ENCODE measurements at regions not wholly inside any gene's neighbourhood (a gene's known extent, or its start where the extent isn't known, plus 50 kb on each side); places are given as distances from the start of the nearest gene placed in this dataset.
A peak's percentile ranks its signal among the peaks of the same experiment; 100 is the strongest.

DNA sequence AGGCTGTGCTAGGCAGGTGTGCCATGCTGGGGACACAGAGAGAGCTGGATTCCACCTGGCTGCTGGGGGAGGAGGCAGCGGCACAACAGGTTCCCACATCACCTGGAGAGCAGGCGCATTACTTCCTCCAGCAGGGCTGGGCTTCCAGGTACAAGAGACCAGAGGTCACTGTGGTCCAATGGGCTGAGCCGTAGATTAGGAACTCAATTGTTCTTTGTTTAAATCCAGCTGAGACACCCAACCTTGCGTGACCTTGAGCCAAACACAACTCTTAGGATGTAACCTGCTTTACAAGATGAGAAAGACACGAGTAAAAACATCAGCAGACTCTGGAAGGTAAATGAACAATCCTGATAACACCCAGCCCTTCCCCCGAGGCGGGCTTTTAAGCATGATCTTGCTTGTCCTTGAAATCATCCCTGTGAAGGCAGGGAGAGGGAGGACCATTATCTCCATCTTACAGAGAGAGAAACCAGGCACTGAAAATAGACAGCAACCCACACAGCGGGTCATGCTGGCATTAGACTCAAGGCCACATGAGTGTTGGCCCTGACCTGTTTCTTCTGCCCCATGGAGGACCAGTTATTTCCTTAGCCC, 216.5 kb upstream of the RREB1 start:
- no peak for DNase-seq (ENCODE audit: low spot score)

DNA sequence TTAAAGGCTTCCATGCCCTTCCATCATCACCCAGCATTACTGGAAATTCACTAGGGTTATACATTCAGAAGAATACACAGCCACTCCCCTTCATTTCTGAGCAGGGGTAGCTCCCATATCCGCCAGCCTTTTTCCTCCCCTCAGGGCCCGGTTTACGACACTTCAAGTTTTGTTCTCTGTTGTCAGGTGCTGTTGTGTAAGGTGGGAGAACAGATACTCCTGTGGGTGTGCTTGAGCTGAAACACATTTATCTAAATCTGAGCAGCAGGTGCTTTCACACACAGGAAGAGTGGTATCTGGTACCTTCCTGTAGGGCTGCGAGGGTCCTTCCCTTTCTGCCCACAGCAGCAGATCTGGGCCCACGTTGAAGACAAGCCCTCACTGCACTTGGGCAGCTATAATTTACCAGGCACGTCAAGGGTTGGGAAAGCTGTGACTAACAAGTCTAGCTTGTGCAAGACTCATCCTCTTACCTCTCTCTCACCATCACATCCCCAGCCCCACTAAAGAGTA, 215.8 kb upstream of the RREB1 start:
- DNase-seq (ENCODE audit: low spot score): no peak

DNA sequence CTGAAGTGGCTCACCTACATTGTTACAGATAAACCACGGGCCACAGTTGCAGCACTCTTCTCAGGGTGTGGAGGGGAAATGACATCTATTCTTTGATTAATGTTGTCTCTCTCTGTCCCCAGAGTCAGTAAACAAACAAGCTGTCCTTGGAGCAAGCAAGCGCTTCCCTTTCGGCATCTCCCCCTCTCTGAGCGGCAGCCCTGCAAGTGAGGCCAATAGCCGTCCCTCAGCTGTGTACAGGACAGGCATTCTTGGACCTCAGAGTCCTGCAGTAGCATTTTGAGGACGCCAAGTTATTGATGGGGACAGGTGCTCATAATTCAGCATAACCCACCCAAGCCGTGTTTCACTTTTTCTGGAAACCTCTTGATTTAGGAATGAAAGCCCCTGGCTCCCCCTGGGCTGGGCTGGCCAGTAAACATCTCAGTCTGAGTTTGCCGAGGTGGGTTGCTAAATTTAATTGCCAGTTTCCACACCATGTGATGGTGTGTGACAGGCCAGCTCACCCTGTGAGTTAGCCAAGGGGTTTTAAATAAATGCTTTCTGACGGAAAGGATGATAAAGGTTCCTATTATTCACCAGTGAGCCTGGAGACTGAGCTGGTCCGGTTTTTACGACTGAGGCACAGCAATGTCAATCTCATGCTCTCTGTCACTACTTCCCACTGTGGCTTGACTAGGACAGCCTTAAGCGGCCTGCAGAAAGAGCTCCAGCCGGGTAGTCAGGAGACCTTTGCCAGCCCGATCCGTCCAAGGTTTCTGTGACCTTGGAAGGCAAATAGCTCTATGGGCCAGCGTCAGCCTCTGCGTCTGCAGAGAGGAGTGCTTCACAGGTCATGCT, 214.8 kb upstream of the RREB1 start:
- no peak for DNase-seq (ENCODE audit: low spot score)

DNA sequence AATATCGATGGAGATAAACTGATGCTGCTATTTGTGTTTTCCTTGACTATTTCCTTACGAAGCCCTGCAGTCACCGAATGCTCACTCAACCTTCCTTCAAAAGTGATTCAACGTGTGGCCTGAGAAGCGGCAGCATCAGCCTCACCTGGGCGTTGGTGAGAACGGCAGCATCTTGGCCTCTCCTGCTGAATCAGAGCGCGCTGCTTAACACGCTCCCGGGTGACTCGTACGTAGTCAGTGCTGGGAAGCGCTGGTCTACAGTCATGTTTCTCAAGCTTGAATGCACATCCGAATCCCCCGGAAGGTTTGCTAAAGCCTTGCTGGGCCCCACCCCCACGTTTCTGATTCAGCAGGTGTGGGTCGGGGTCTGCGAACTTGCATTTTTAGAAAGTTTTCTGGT, 214.1 kb upstream of the RREB1 start:
- no peak for DNase-seq (ENCODE audit: low spot score)

DNA sequence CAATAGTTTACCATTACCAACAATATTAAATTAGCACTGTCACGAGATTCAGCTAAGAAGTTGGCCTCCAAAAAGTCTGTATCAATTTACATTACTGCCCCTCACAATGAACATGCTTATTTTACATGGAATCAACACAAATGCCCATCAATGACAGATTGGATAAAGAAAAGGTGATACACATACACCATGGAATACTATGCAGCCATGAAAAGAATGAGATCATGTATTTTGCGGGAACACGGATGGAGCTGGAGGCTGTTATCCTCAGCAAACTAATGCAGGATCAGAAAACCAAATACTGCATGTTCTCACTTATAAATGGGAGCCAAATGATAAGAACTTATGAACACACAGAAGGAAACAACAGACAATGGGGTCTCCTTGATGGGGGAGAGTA, 211.8 kb upstream of the RREB1 start:
- DNase-seq (ENCODE audit: low spot score): no peak

DNA sequence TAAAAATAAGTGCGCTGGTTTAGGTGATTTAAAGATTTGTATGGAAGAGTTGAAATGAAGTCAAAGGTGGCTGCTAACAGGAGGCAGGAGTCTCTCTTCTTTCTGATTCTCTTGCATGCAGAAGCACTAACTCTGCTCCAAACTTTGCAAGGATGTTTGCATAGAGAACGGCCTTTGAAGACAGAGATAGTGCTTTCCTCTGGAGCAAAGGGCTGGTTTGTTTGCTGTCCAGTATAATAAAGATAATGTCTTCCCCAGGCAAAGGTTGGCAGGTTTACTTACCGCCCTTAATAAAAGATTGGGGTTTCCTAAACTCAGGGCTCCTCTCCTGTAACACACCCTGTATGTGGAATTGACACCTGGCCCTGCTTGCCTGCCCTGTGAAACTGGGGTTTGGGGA, 210.6 kb upstream of the RREB1 start:
- DNase-seq (ENCODE audit: low spot score): no peak

DNA sequence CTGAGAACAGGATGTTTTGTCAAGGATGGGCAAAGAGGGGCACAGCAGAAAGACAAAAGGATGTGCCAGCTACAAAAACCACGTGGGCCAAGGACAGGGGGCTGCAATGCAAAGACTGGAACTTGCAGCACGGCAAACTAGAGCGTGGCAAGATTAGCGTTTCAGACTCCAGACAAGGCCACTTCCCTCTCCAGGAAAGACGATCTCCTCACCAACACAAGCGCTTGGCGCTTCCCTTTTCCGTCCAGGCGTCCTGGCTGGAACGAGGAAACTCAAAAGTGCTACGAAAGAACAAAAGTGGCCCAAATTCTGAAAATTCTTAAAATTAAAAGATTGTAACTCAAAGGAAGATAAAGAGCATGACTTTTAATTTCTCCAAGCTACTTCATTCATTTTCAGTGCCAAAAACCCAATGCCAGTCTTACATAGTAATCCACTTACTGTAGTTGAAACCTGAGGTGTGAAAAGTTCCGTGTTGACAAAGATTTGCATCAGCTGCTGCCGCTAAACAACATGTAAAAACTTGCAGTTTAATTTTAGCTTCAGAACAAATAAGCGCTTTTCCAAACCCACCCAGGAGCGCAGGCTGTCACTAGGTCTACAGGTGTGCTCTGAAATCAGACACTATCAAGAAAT, 207.1 kb upstream of the RREB1 start:
- DNase-seq (ENCODE audit: low spot score): no peak

DNA sequence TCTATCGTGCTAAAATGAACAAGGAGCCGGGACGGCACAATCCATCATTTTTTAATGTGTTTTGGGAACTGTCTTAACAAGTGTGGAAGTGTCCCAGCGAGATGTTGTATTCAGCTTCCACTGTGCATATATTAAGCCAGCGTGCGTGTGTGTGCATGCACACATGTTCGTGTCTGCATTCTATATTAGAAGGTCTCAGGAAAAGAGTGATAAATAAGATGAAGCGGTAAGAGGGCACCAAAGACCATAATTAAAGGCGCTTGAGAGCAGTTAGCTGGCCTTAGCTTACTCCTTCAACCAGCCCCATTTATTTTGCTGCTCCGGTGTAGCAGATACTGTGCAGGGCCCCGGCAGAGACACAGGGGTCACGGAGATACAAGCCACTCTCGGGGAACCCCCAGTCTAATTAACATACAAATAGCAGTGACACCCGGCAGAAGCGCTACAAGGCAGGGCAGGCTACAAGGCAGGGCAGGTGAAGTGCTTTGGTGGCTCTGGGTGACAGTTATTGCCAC, 206.5 kb upstream of the RREB1 start:
- no peak for DNase-seq (ENCODE audit: low spot score)

DNA sequence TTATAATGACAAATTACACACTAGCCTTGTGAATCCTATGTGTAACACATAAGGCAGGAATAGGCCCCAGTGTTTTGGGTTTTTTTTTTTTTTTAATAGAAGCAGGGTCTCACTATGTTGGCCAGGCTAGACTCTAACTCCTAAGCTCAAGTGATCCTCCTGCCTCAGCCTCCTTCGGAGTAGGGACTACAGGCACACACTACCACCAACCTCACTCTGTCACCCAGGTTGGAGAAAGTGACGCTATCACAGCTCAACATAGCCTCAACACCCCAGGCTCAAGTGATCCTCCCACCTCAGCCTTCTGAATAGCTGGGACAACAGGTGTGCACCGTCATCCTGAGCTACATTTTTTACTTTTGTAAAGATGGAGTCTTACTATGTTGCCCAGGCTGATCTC, 205.8 kb upstream of the RREB1 start:
- no peak for DNase-seq (ENCODE audit: low spot score)

DNA sequence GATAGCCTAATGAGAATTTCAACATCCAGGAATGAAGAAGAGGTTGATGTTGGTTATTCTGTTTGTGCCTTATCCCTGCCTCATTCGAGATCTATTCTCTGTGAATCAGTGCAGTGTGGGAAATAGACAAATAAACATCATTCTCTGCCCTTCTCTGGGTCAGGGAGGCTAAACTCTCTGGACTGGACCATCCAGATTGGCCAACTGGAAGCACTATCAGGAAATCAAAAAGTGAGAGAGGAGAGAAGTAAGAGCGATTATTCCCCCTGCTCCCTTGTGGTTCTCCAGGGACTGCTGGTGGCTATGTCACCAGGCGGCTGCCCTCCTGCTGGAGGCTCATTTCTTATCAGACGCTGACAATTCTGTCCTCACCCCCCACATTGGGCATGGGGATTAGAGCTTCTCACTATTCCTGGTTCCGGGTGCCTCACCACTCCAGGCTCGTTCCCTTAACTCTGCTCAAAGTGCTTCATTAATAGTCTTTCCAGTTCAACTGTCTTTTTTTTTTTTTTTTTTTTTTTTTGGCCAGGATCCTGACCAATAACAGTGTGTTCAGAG, 201.7 kb upstream of the RREB1 start:
- no peak for DNase-seq (ENCODE audit: low spot score)

DNA sequence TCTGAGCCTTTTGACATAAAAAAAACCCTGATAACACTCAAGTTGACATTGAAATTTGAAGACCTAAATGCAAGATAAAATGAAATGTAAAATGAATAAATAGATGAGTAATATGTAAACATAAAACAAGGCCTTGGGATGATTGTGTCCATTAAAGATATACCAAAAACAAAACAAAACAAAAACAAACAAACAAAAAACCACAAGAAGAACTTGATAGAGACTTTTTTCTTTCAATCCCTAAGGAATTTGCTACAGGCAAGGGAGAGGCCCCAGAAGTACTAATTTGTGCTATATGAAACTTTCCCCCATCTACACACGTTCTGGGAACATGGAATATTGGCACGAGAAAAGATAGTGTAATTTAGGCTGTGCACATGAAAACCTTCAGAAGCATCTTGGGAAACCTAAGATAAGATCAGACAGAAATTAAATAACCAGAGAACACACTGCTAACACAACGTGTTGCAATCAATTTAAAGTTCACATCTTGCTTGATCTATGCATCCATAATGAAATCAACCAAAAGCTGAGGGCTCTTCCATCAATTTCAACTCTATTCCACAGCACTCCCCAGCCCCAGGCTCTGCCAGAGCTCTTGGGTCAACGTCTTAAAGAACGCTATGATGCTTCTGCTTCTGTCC, 201.1 kb upstream of the RREB1 start:
- no peak for DNase-seq (ENCODE audit: low spot score)

DNA sequence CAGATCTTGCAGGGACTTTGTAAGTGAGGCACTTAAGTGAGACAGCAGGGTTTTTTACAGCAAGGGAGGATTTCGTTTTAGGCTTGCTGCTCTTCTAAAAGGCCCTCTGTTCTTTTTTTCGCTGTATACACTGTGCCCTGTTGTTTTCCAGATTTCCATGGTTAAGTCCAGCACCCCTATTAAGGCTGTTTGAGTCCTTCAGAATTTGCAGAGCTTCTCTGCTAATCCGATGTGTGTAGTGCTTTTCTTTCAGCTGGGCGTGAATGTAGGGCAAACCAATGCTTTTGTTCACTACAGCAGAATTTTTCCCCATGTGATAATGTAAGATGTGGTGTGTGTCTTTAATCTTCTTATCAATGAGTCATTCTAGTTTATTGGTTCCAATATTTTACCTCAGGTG, 200.5 kb upstream of the RREB1 start:
- DNase-seq (ENCODE audit: low spot score): no peak

DNA sequence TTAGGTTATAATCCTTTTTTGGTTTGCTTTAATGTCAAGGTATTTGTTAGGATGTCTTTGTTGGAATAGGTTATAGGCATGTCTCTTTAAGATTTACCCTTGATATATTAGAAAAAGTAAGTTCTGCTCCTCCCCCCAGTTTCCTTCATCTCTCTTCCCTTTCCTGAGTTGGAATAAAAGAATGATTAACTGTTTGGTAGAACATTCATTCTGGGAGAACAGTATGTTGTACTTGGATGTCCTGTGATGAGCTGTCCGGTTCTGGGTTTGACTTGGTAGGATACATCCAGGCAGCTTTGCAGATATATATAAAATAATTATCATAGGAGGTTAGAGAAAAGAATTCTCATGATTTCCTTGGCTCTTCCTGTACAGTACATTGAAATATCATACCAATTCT, 199.6 kb upstream of the RREB1 start:
- DNase-seq (ENCODE audit: low spot score): no peak

DNA sequence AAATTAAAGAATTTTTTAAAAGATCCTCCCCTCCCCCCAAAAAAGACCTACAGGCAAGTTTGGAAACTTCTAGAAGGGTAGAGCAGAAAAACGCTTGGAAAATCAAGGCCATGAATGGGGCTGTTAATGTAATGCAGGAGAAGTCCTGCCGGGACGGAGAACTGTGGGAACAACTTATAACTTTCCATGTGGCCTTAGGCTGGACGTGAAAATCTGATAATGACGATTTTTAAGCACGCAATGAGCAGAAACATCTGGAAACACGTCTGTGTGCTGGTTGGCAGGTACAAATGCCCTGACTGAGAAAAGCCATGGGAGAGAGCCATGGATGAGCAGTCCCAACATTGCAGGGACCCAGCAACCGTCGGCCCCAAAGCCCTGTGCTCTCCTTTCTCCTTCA, 198.7 kb upstream of the RREB1 start:
- no peak for DNase-seq (ENCODE audit: low spot score)

DNA sequence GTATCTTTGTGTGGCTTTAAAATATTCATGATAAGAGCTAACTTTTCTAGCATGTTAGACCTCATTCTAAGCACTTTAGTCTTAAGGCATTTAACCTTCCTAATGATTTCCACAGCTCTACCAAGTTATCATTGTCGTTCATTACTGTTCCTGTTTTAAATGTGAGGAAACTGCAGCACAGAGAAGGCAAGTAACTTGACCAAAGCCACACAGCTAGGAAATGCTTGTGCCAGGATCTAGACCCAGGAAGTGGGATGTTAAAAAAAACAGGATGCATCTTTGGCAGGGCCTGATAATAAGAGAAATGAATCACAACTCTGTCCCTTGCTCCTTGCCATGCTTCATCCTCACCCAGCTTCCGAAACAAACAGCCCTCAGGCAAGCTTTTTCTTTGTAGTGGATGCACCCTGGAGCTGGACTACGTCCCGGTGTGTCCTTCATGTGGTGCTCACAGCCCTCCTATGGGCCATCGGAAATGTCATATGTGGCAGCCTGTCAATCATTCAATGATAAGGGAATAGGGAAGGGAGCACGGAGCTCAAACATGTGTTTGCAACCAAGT, 196.9 kb upstream of the RREB1 start:
- DNase-seq (ENCODE audit: low spot score): no peak

DNA sequence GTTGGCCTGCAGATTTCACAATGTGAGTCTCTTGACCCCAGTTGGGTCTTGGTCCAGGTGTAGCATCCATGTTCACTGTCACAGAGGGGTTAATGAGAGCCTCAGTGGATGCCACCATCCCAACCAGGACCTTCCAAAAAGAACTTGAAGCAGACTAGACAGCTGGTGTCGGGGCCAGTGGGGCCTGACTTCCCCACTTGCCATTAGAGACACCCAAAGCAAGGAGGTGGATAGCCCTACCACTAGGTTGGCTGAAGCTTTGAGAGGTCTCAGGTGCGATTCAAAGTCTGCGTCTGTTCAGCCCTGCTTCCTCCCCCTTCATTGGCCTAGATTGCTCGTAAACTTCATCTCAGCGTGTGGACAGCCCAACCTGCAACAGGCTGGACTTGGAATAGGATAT, 196.4 kb upstream of the RREB1 start:
- no peak for DNase-seq (ENCODE audit: low spot score)

DNA sequence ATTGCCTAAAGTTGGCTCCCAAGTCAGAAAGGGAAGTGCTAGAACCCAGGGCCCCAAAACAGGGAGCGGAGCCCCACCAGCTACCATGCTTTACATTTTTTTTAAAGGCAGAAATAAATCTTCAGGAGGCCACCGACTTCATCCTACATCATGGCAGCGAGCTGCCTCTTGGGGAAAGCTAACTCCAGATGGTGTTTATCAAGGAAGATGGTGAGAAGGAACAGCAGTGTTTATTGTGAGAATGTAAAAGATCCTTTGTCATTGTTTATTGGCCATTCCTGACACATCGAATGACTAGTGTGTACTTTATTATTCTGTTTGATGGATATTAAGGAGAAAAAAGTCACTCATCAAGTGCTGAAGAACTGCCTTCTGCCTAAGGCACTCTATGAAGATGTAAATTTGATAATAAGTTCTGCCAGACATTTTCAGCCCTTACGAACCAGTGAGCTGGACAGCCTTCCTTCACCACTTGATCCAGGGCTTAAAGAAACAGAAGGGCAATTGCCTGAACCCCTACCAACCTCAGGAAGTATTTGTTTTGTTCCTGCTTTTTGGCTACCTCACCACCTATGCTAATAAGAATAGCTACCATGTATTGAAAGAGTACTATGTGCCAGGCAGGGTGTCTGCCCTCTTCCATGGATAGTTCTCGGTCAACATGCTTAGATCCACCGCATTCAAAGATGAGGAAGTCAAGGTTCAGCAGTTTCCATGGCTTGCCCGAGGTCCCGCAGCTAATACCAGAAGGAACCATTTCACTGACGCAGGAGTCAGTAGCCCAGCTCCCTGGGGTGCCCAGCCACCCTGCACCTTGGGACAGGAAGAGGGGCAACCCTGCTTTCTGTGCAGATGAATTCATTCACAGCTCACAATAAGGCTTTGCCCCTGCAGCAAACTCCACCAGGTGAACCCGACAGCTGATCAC, 194.7 kb upstream of the RREB1 start:
- no peak for DNase-seq (ENCODE audit: low spot score)

DNA sequence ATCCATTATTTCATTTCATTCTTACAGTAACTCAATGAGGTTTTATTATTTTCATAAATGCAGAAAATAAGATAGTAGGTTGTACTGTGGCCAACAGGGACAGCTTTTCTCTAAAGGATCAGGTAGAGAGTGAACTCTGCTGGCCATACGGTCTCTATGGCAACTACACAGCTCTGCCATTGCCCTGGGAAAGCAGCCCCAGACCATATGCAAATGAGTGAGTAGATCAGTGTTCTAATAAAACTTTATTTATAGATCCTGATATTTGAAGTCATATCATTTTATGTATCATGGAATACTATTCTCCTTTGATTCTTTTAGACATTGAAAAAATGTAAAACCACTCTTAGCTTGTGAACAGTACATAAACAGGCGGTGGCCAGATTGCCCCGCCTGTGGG, 192.5 kb upstream of the RREB1 start:
- peak; percentile 31 for DNase-seq (ENCODE audit: low spot score)

DNA sequence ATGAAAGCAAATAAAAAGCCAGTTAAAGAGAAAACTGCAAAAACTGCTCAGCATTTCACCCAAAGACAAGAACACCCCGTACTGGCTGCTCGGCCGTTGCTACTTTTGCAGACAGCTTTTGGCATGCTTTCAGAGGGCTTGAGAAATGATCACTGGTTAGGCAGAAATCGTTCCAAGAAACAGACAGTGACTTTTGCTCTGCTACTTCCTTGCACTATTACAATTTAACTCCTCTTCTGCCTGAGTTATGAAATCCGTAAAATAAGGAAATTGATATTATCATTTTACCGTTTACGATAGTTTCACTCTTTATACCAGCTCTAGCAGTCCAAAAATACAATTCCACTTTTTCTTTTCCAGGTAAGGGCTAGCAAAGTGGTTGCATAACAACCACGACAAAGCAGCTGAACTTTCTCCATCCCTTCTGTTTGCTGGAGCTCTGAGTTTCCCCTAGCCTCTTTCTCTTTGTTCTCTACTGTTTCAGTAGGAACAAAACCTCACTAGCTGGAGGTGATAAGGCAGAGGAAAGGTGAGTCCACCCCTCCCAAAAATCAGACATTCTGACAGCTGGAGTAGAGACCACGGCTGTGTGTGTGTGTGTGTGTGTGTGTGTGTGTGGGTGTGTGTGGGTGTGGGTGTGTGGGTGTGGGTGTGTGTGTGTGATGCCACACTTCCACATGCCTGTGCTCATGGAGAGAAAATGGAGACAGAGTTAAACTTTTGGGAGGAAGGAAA, 191.8 kb upstream of the RREB1 start:
- no peak for DNase-seq (ENCODE audit: low spot score)

DNA sequence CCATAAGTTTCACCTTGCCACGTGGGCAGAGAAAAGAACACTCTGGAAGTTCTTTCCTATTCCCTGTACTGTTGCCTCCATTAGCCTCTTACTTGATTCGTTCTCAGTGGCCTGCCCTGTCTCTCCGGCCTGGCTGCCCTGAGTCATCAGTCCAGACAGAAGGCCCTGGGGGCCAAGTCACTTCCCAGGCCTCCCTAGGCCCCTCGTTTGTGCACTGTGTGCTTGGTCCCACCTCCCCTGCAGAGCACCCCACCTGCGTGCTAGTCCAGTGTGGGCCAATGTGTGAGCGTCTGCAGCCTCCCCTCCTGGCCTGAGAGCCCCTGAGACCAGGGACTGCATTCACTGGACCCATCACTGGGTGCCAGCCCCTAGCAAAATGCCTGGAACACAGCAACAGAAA, 191.2 kb upstream of the RREB1 start:
- DNase-seq (ENCODE audit: low spot score): no peak
